NOMO-1 treated with dmso at 0.1 percent for 144 hours (cell line): ENCODE measurements at regions not wholly inside any gene's neighbourhood (a gene's known extent, or its start where the extent isn't known, plus 50 kb on each side); places are given as distances from the start of the nearest gene placed in this dataset.

Experiments
- DNase-seq: peaks from one replicate; lab custom pipeline; 2025; ENCODE audit not compliant: unreplicated experiment; lab: John Stamatoyannopoulos, UW

DNA sequence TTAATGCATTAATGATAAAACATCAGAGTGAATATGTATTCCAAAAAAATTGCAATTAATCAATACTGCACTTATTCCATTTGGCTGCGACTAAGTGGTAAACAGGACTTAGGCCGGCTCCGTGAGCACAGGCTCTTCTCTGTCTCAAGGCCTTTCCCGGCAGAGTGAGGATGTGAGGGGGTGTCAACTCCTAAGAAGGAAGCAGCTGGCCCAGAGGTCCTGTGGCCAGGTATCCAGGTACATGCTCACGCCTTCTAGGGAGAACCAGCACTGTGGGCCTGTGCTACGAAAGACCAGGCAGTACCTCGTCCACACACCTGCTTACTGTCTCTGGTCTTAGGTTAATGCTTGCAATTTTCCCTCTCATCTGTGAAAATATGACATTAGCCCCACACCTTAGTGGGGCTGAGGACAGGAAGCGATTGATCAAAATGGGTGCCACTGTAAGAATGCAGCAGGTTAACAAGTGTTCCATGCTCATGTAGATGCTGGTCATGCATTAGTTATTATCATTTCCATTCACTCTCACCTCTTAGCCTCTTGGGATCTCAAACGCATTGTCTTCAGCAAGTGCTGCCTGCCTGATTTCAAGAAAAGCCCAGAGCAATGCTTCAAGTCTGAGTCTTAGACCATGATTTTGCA is 175.3 kb downstream of the ABHD5 start:
- DNase-seq: no peak

DNA sequence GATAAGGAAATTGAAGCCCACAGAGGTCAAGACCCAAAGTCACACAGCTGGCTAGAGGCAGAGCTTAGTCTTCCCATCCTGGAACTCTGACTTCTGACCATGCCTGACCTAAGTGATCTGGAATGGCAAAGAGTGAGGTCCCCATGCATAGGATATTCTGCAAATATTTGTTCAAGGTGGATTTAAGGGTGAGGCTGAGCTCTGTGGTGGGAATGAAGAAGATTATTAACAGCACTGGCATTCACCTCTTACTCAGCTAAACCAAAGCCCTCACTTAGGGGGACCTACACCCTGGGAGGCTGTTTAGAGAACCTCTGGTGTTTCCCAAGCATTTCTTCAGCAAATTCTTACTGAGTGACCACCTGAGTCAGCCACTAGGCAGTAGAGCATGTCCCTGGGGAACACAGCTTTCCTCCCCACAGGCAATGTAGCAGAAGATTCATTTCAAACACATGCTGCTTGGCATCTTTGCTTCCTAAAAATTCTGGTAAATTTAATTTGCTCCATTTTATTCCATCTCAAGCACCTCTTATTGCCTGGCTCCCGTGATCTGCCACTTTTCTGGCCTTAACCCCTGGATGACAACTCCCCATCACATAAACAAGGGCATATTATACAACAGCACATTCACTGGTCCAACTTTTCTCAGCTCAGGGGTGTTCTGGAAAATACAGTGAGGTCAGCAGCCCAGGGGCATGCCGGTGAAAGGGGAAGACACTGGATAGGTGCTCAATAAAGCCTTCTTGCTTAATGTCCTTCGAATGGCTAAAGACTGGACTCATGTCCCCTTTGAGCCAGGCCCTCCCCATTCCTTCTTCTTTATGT is 176.0 kb downstream of the ABHD5 start:
- DNase-seq: no peak

DNA sequence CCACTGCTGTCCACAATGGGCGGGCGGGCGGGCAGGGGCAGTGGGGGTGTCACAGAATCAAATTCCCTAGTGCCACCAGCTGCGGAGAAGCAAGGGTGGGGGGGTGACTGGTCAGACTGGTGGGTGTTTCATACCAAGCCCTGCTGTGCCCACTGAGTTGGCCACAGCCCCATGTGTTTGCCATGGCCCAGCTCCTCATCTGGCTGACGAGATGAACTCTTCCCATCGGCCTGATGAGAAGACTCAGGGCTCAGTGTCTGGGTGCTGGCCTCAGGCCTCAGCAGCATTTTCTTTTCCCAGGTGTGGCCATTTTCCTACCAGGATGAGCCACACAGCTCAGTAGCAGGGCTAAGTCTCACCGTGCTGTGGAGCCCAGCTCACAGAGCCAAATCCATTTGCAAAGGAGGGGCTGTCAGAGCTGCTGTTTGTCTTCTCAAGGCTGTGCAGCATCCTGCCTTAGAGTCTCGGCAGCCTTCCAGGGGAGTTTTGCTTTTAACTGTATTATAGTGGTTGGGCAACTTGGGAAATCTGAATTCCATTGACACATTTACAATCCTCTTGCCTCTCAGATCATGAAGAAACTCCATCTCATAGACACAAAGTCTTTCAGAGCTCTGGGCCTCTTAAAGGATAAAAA is 176.8 kb downstream of the ABHD5 start:
- no peak for DNase-seq

DNA sequence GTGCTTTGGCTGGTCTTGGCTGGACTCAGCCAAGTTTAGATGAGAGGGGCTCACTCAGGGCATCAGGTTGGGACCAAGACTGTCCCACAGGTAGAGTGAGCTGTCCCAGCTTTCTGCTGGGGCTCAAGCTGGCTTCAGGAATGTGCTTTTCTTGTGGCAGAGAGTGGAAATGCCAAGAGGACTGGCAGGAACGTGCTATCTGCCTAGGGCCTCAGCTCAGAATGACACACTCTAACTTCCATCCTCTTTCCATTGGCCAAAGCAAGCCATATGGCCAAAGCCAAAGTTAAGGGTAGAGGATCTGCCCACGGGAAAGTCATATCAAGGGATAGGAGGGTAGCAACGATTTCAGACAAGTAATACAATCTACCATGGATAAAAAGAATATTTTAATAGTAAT is 178.8 kb downstream of the ABHD5 start:
- DNase-seq: no peak

- no peak for DNase-seq
Observed at GRCh38 chr3:43870120-43870519, 179.4 kb downstream of the ABHD5 start.

DNA sequence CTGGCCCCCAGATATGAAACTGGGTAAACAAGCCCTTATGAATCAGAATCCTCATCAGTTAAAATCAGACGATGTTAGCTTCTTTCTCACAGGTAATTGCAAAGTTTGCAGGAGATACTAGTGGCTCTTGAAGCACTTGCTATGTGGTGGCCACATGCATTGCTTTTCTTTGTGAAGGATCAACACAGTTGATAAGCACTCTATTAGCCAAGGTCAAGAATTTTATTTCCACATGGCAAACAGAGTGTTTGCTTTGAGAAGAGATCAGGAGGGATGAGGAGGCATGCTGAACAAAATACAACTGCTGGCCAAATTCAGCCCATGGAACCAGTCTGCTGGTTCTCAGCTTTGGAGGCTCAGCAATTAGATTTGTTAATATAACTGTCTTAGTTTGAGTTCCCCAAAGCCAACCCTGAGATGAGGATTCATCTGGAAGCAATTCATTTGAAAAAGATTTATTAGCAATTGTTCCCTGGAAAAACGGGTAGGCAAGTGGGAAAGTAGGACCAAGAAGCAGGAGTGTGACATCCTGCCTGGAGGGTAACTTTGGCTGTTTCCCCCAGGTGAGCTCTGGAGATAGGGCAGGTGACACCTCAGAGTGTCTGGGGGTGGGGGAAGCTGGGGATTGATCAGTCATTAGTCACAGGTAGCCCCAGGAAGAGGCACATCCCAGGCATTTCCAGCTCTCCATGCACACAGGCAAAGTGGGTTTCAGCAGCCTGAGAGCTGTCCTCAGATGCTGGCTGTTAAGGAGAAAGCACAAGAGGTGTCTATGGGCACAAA is 180.3 kb downstream of the ABHD5 start:
- no peak for DNase-seq

- DNase-seq: no peak
Observed at GRCh38 chr3:43871627-43872245, 181.0 kb downstream of the ABHD5 start.

DNA sequence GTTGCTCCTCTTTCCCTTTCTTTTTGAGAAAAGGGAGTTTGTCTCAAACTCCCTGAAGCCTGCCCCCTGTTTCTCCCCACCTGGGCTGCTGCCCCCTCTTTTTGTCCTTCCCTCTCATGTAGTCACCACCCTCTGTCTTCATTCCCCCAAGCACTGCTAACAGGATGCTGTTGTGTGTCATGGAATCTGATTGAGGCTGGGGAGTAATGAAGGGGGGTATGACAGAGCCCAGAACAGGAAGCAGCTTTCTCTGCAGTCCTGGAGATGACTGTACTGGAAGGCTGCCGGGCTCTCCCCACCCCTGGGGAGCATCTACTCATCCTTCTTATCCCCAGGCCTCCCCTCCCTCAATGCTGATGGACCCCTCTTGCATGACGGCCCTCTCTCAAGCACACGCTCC is 181.6 kb downstream of the ABHD5 start:
- no peak for DNase-seq

DNA sequence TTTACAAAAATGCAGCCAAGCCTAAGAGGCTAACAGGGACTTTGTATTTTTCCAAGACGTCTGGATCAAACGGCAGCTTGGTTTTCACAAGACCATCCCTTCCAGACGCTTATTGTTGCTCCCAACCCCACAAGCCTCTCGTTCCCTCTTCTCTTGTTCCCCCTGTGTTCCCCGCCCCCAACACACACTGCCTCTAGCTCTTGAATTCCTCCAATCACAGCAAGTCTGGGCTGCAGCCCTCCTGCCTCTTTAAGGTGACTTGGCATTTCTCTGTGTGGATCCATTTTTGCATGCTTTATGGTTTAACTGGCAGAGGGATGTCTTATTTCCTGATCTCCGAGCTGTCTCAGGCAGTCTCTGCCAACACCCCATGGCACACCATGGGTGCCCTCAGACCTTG is 182.2 kb downstream of the ABHD5 start:
- DNase-seq: no peak

GRCh38 chr3:43873723-43874122 is 183.0 kb downstream of the ABHD5 start:
- DNase-seq: no peak

DNA sequence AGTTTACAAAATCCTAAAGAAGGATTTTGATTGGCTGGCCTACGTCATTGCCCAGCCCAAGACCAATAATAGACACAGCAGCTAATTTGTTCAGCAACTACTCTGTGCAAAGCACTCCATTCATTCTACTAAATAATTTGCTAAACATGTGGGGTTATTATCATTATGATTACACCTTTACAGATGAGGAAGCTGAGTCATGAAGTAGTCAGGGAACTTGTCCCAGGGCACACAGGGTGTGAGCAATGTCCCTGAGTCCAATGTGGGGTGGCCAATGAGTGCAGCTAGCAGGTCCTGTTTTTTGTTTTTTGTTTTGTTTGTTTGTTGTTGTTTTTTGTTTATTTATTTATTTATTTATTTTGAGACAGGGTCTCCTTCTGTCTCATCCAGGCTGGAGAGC is 183.6 kb downstream of the ABHD5 start:
- DNase-seq: no peak

- DNase-seq: no peak
Observed at GRCh38 chr3:43874731-43875130, 184.0 kb downstream of the ABHD5 start.

DNA sequence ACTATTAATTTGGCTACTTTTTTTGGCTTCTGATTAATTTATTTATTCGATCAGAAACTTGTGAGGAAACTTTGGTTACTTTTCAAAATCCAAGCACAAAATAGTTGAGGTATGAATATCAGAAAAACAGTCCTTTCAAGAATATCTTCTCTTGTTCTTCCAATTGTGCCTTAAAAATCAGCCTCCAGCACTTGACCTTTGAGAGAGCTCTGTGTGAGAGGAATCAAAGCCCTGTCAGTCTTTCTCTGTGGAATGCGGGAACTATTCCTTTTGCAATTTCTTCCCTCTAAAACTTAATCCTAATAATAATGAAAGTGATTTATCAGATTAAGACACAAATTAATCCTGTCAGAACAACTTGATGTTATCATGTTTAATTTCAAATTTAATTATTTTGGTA is 185.9 kb downstream of the ABHD5 start:
- no peak for DNase-seq

GRCh38 chr3:43879166-43879565 is 188.4 kb downstream of the ABHD5 start:
- DNase-seq: no peak

DNA sequence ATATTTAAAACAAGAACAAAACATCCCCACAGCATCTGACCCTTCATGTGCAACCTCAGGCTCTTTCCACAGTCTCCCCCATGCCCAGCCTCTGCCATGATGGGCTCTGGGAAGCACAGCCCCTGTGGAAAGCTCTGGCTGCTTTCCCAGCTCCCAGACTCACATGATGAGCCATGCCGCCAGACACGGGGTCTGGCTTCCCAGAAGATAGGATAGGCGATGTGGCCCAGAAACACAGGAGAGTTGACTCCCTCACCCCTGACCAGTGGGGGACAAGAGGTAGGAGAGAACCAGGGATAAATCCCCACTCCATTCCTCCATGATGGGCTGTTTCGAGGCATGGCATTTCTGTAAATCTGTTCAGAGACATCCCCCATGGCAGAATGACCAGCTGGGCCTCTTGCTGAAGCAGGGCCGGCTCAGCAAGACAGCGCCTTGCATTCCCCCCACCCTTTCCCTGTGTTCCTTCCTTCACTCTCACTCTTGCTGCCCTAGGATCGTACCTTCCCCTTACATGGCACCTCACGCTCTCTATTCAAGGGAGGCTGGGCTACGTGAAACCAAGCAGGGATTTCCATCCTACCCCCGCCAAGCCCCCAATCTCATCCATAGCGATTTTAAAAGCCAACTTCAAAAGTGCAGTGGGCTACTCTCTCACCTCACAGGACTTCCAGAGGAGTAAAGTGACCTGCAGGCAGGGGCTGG is 192.4 kb downstream of the ABHD5 start:
- DNase-seq: no peak

- DNase-seq: no peak
Observed at GRCh38 chr3:43883729-43884396, 193.1 kb downstream of the ABHD5 start.

- no peak for DNase-seq
Observed at GRCh38 chr3:43884581-43884980, 193.8 kb downstream of the ABHD5 start.

GRCh38 chr3:43885908-43886618 is 195.3 kb downstream of the ABHD5 start:
- DNase-seq: no peak

DNA sequence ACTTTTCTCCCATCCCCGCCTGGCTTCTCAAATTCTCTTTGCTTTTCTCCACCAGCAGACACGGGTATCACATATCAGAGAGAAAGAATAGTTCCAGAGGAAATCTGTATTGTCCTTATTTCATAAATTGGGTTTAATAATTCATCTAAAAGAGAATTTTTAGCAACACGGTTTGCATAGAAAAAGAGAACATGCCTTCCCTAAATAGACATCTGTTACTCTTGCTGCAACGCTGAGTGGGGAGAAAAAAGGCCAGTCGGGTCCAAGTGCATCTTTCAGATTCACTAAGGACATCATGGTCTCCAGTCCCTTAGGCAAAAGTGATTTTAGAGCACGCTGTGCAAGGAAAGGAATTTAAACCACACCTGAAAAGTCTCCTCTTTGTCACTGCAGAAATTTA is 201.3 kb downstream of the ABHD5 start:
- DNase-seq: no peak
